Heart left ventricle (tissue), 16 donors: ENCODE measurements at regions not wholly inside any gene's neighbourhood (a gene's known extent, or its start where the extent isn't known, plus 50 kb on each side); places are given as distances from the start of the nearest gene placed in this dataset.
"Not testable (repeated sequence)": the region's sequence is repeated elsewhere in the genome, so short reads cannot be mapped to it uniquely, and the experiment has no call there.

ENCODE experiments used
- ATAC-seq, 4 donors: fragments of 200-7000 bp; cut with Tn5 transposase; one replicate each; pipeline ENCODE4 v1.9.1; 2020 to 2022; ENCODE audit warnings: moderate library complexity in 4 of 4, mild to moderate bottlenecking in 3 of 4, moderate number of reproducible peaks in 1 of 4
- DNase-seq, 5 donors: peaks; one replicate each; pipeline ENCODE4 v3.0.0-alpha.2; 2020
- H3K27ac ChIP-seq, 12 donors: fragments of 200-600 bp; sonication (generic) in 4 of 12; one replicate each; pipeline versions ENCODE4 v1.5.0 to v1.8.0; 2016 to 2022; ENCODE audit warnings: mild to moderate bottlenecking in 2 of 12
- H3K27me3 ChIP-seq, 9 donors: fragments of 200-600 bp; sonication (generic) in 2 of 9; one replicate each; pipeline versions ENCODE4 v1.5.1 to v1.8.0; 2016 to 2022; ENCODE audit warnings: mild to moderate bottlenecking in 3 of 9
- H3K36me3 ChIP-seq, 9 donors: fragments of 200-600 bp; sonication (generic) in 2 of 9; one replicate each; pipeline versions ENCODE4 v1.5.0 to v1.8.0; 2018 to 2022; ENCODE audit warnings: mild to moderate bottlenecking in 2 of 9
- H3K4me1 ChIP-seq, 12 donors: fragments of 200-600 bp; sonication (generic) in 4 of 12; one replicate each; pipeline versions ENCODE4 v1.5.0 to v1.8.0; 2016 to 2022; ENCODE audit warnings: mild to moderate bottlenecking in 3 of 12
- H3K4me3 ChIP-seq, 12 donors: fragments of 200-600 bp; sonication (generic) in 4 of 12; one replicate each; pipeline versions ENCODE4 v1.5.0 to v1.8.0; 2017 to 2022; ENCODE audit warnings: mild to moderate bottlenecking in 9 of 12, moderate library complexity in 4 of 12
- H3K9me3 ChIP-seq, 12 donors: fragments of 200-600 bp; sonication (generic) in 4 of 12; one replicate each; pipeline versions ENCODE4 v1.5.0 to v1.8.0; 2016 to 2022; ENCODE audit warnings: mild to moderate bottlenecking in 1 of 12
- CTCF ChIP-seq, 12 donors: fragments of 200-600 bp; sonication (generic) in 4 of 12; IDR thresholded peaks; one replicate each; pipeline versions ENCODE4 v1.5.0 to v1.8.0; 2018 to 2022; ENCODE audit warnings: antibody characterized with exemption in 12 of 12, mild to moderate bottlenecking in 5 of 12
- POLR2A ChIP-seq, 2 donors: fragments of 450-650 bp; IDR thresholded peaks; one replicate each; pipeline ENCODE4 v1.6.1; 2017; ENCODE audit warnings: antibody characterized with exemption in 2 of 2, mild to moderate bottlenecking in 2 of 2, moderate library complexity in 2 of 2
- WGBS, 4 donors: extraction: QIAGEN DNeasy Blood & Tissue Kit in 2 of 4; methylation state at CpG; one replicate each; pipeline versions ENCODE4 v1.1.5 to v1.1.7; 2013 to 2018; 5-methylcytosine and 5-hydroxymethylcytosine counted together
- intact Hi-C, 10 donors: fragments of 100-400 bp; cut with DNase I; formaldehyde crosslinking; loops; one replicate each; pipeline versions ENCODE4 v1.11.1 to v1.14.2; 2022
- donor health status: ischemic (EF 13 %, LVEDD 7.1; RV severe dilation, severe dysfunction).
- donor health status: healthy with polysubstance abuse.
- donor health status: DM: no; HTN: yes; CAD: no.
- donor health status: DM: no; HTN: no; CAD: no.
- donor health status: ischemic (EF 25% LVEDD 6.9; RV normal size, moderate dysfunction).
- donor health status: ischemic (EF 25% LVEDD 5.7; RV mildly dilated, moderate dysfunction).
- donor health status: healthy.
- donor health status: DM: yes; HTN: yes; CAD: no.
- donor health status: ischemic (EF 35%, LVEDD 5.7; RV mildly dilated, moderate dysfunction).
- donor health status: nonischemic (EF 11% LVEDD 7.7; RV severe dilation, severe dysfunction).
- donor health status: DM: yes; HTN: yes; CAD: no.
- donor health status: PGD.
- donor health status: ischemic (EF 29% LVEDD 5.4; RV normal size, mild dysfunction).
- donor health status: nonischemic (EF 23%, LVEDD 6.1; RV moderate dilation, normal function).

GRCh38 chr12:60211244-60211643 is 615.4 kb downstream of the SLC16A7 start:
- intact Hi-C loops = no loop called here
- ATAC-seq (no peak), DNase-seq (no peak)
- H3K4me1 ChIP-seq = no peaks in the 10 kb centered on the region
- no peak overlapping the region for H3K4me3 ChIP-seq
- TF ChIP-seq CTCF (IDR thresholded peaks at IDR 0.05) (no peak), POLR2A (IDR thresholded peaks at IDR 0.05) (no peak)
- H3K9me3 ChIP-seq = peaks cover 0 to 6% (median 0%) of the 10 kb centered on the region in 12 donors
- WGBS, 4 donors = 77 to 86% (median 84%) methylated on average over 1 of the region's 1 CpG
- no peaks in the 10 kb centered on the region for H3K27me3 ChIP-seq
- no peak overlapping the region for H3K27ac ChIP-seq
- no peaks in the 10 kb centered on the region for H3K36me3 ChIP-seq

DNA sequence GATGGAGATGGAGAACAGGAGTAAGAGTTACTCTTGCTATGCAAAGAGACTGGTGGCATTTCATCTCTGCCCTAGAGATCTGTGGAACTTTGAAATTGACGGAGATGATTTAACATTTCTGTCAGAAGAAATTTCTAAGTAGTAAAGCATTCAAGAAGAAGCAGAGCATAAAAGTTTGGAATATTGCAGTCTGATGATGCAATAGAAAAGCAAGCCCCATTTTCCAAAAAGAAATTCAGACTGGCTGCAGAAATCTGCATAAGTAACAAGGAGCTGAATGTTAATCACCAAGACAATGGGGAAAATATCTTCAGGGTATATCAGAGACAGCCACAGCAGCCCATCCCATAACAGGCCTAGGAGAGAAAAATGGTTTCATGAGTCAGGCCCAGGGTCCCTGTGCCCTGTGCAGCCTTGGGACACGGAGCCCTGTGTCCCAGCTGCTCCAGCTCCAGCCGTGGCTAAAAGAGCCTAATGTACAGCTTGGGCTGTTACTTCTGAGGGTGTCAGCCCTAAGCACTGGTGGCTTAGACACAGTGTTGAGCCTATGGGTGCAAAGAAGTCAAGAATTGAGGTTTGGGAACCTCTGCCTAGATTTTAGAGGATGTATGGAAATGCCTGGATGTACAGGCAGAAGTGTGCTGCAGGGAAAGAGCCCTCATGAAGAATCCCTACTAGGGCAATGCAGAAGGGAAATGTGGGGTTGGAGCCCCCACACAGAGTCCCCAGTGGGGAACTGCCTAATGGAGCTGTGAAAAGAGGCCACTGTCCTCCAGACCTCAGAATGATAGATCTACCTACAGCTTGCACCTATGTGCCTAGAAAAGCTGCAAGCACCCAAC is 616.6 kb downstream of the SLC16A7 start:
- WGBS, 4 donors = 80 to 90% (median 87%) methylated on average over 3 of the region's 3 CpGs
- Histone ChIP-seq H3K27me3 (no peaks in the 10 kb centered on the region), H3K4me1 (no peaks in the 10 kb centered on the region), H3K36me3 (no peaks in the 10 kb centered on the region), H3K9me3 (peaks cover 0 to 6% (median 0%) of the 10 kb centered on the region in 12 donors), H3K27ac (no peak overlapping the region), H3K4me3 (no peak overlapping the region)
- ATAC-seq (no peak), DNase-seq (no peak)
- intact Hi-C loops = no loop called here
- TF ChIP-seq CTCF (IDR thresholded peaks at IDR 0.05) (no peak), POLR2A (IDR thresholded peaks at IDR 0.05) (no peak)

DNA sequence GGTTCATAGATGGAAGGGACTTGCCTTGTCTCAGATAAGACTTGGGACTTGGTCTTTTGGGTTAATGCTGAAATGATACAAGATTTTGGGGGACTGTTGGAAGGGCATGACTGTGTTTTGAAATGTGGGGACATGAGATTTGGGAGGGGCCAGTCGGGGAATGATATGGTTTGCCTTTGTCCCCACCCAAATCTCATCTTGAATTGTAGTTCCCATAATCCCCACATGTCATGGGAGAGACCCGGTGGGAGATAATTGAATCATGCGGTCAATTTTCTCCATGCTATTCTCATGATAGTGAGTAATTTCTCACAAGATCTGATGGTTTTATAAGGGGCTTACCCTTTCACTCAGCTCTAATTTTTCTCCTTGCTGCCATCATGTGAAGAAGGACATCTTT is 617.4 kb downstream of the SLC16A7 start:
- H3K27me3 ChIP-seq, DNase-seq, intact Hi-C loops, ATAC-seq, H3K27ac ChIP-seq, H3K4me3 ChIP-seq, H3K36me3 ChIP-seq, H3K9me3 ChIP-seq, H3K4me1 ChIP-seq: not testable (repeated sequence)
- 83 to 91% (median 89%) methylated on average over 3 of the region's 3 CpGs for WGBS, 4 donors

DNA sequence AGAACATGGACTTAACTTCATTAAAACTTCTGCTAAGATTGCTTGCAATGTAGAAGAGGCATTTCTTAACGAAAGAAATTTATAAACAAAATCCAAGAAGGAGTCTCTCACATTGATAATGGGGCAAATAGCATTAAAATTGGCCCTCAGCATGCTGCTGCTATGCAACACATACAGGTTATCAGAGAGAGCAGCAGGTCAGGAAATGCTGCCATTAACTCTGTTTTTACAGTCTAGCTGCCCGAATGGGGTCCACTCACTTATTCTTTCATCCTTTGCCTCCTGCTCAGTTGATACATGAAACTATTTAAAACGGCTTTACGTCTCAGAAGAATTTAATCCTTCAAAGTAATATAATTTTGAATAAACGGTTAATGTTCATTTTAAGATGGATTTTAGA is 620.4 kb downstream of the SLC16A7 start:
- Histone ChIP-seq H3K27me3 (no peaks in the 10 kb centered on the region), H3K27ac (no peak overlapping the region), H3K9me3 (peaks cover 0 to 6% (median 0%) of the 10 kb centered on the region in 12 donors), H3K4me1 (no peaks in the 10 kb centered on the region), H3K4me3 (no peak overlapping the region), H3K36me3 (no peaks in the 10 kb centered on the region)
- WGBS, 4 donors = 53 to 66% (median 60%) methylated on average over 5 of the region's 5 CpGs
- intact Hi-C loops = no loop called here
- ATAC-seq (no peak), DNase-seq (no peak)
- no peak for TF ChIP-seq CTCF (IDR thresholded peaks at IDR 0.05)
- no peak for TF ChIP-seq POLR2A (IDR thresholded peaks at IDR 0.05)

DNA sequence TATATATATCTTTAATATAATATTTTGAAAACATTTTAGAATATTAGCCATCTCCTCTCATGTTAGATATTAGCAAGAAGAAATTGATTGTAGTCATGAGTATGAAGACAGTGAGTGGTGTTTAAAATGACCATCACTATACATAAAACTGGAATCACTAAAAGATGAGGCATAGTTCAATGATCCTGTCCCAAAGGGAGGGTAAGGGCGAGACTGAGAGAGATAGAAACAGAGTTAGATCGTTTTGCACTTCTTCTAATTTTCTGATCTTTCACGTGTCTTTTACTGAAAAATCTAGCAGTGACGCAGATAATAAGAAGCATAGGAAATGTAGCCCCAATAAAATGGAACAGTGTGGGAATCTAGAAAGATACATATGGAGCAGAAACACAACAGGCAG is 627.4 kb downstream of the SLC16A7 start:
- 63 to 78% (median 68%) methylated on average over 4 of the region's 4 CpGs for WGBS, 4 donors
- intact Hi-C loops = no loop called here
- Histone ChIP-seq H3K27me3 (no peaks in the 10 kb centered on the region), H3K27ac (no peak overlapping the region), H3K4me1 (no peaks in the 10 kb centered on the region), H3K9me3 (peaks cover 0 to 10% (median 0%) of the 10 kb centered on the region in 12 donors), H3K4me3 (no peak overlapping the region), H3K36me3 (no peaks in the 10 kb centered on the region)
- TF ChIP-seq CTCF (IDR thresholded peaks at IDR 0.05) (no peak), POLR2A (IDR thresholded peaks at IDR 0.05) (no peak)
- DNase-seq (no peak), ATAC-seq (no peak)
